Testis (tissue), 2 donors: ENCODE measurements at regions not wholly inside any gene's neighbourhood (a gene's known extent, or its start where the extent isn't known, plus 50 kb on each side); places are given as distances from the start of the nearest gene placed in this dataset.
"Not testable (repeated sequence)": the region's sequence is repeated elsewhere in the genome, so short reads cannot be mapped to it uniquely, and the experiment has no call there.

ENCODE experiments used
- DNase-seq: peaks from one replicate; pipeline ENCODE4 v3.0.0-alpha.2; 2019
- H3K27ac ChIP-seq, 2 donors: fragments of 200-600 bp; sonication (generic); one replicate each; pipeline ENCODE4 v1.5.1; 2019
- H3K27me3 ChIP-seq: fragments of 200-600 bp; sonication (generic); one replicate; pipeline ENCODE4 v1.5.1; 2019
- H3K36me3 ChIP-seq: fragments of 200-600 bp; sonication (generic); one replicate; pipeline ENCODE4 v1.5.1; 2017; ENCODE audit warnings: low read depth; ENCODE audit errors: missing control alignments
- H3K4me1 ChIP-seq: fragments of 200-600 bp; sonication (generic); one replicate; pipeline ENCODE4 v1.5.1; 2019
- H3K4me3 ChIP-seq, 2 donors: fragments of 200-600 bp; sonication (generic); one replicate each; pipeline ENCODE4 v1.5.1; 2017 to 2019
- H3K9me3 ChIP-seq: fragments of 200-600 bp; sonication (generic); one replicate; pipeline ENCODE4 v1.5.1; 2017
- CTCF ChIP-seq, 3 experiments: fragments of 450-650 bp in 2 of 3; fragments of 200-600 bp in 1 of 3; sonication (generic) in 1 of 3; IDR thresholded peaks; one replicate each; pipeline ENCODE4 v1.5.1; 2016 to 2019; ENCODE audit warnings: antibody characterized with exemption in 3 of 3, mild to moderate bottlenecking in 2 of 3, moderate library complexity in 1 of 3
- POLR2A ChIP-seq: fragments of 450-650 bp; IDR thresholded peaks from one replicate; pipeline ENCODE4 v1.6.1; 2017; ENCODE audit warnings: antibody characterized with exemption, mild to moderate bottlenecking, moderate library complexity
- WGBS, 2 donors: methylation state at CpG; one replicate each; pipeline ENCODE4 v1.1.5; 2018; 5-methylcytosine and 5-hydroxymethylcytosine counted together
- intact Hi-C: fragments of 100-400 bp; cut with DNase I; formaldehyde crosslinking; loops from one replicate; pipeline ENCODE4 v1.15.1; 2023; ENCODE audit warnings: low total_unique reads

- peaks cover 7% of the 10 kb centered on the region for H3K4me1 ChIP-seq
- no peak overlapping the region for H3K4me3 ChIP-seq
- no peak overlapping the region for H3K27ac ChIP-seq
- TF ChIP-seq POLR2A, result no peak
- TF ChIP-seq CTCF (IDR thresholded peaks at IDR 0.05), result no peak
- H3K9me3 ChIP-seq, result no peaks in the 10 kb centered on the region
- DNase-seq, result no peak
- H3K36me3 ChIP-seq, result no peaks in the 10 kb centered on the region
- intact Hi-C loops, result no loop called here
- WGBS, 2 donors, result 72 to 76% methylated on average over 6 of the region's 6 CpGs
- H3K27me3 ChIP-seq, result no peaks in the 10 kb centered on the region
These were observed 212.7 kb upstream of the FAM3C start for GRCh38 chr7:121608785-121609184.

DNA sequence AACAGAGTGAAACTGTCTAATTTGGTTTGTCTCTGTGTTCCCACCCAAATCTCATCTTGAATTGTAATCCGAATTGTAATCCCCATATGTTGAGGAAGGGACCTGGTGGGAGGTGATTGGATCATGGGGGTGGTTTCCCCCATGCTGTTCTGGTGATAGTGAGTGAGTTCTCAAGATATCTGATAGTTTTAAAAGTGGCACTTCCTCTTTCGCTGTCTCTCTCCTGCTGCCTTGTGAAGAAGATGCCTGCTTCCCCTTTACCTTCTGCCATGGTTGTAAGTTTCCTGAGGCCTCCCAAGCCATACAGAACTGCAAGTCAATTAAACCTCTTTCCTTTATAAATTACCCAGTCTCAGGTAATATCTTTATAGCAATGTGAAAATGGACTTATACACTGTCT is 212.1 kb upstream of the FAM3C start:
- WGBS, 2 donors, result 90 to 96% methylated on average over 2 of the region's 2 CpGs
- DNase-seq, H3K4me1 ChIP-seq, H3K27ac ChIP-seq, H3K27me3 ChIP-seq, intact Hi-C loops, H3K36me3 ChIP-seq, H3K9me3 ChIP-seq, H3K4me3 ChIP-seq: not testable (repeated sequence)

- WGBS, 2 donors, result 69 to 71% methylated on average over 3 of the region's 3 CpGs
- H3K27me3 ChIP-seq, result no peaks in the 10 kb centered on the region
- peak overlapping the region in 1 of 2 donors; percentile 68 for H3K27ac ChIP-seq
- no peaks in the 10 kb centered on the region for H3K36me3 ChIP-seq
- H3K4me3 ChIP-seq, result no peak overlapping the region
- TF ChIP-seq POLR2A, result no peak
- no peak for TF ChIP-seq CTCF (IDR thresholded peaks at IDR 0.05)
- no peaks in the 10 kb centered on the region for H3K9me3 ChIP-seq
- intact Hi-C loops, result no loop called here
- no peak for DNase-seq
- peaks cover 7% of the 10 kb centered on the region for H3K4me1 ChIP-seq
These were observed 209.2 kb upstream of the FAM3C start for GRCh38 chr7:121605317-121605680.

- H3K36me3 ChIP-seq, result no peaks in the 10 kb centered on the region
- TF ChIP-seq POLR2A (no peak), CTCF (IDR thresholded peaks at IDR 0.05) (no peak)
- 36 to 46% methylated on average over 2 of the region's 2 CpGs for WGBS, 2 donors
- peak overlapping the region in 1 of 2 donors; percentile 68 for H3K27ac ChIP-seq
- intact Hi-C loops, result no loop called here
- H3K9me3 ChIP-seq, result no peaks in the 10 kb centered on the region
- no peak for DNase-seq
- no peaks in the 10 kb centered on the region for H3K27me3 ChIP-seq
- H3K4me3 ChIP-seq, result no peak overlapping the region
- peaks cover 7% of the 10 kb centered on the region for H3K4me1 ChIP-seq
These were observed 208.7 kb upstream of the FAM3C start for GRCh38 chr7:121604627-121605316.

DNA sequence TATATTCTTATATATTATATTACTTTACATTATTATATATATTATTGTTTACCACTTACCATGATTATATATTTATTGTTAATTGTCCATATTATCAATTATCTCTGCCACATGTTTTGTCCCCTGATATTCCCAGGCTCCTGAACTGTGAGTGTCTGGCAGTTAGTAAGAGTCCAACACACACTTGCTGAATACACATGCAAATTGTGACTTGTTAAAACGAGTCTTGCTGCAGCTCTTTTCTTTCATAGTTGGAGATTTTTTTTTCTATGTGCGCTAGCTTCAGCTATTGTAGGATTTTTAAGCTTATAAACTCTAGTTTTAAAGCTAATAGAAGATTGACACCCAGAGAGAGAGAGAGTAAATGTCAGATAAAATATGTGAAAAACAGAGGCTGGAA is 207.8 kb upstream of the FAM3C start:
- Histone ChIP-seq H3K9me3 (no peaks in the 10 kb centered on the region), H3K4me3 (no peak overlapping the region), H3K4me1 (peaks cover 7% of the 10 kb centered on the region), H3K27me3 (no peaks in the 10 kb centered on the region), H3K36me3 (no peaks in the 10 kb centered on the region), H3K27ac (no peak overlapping the region)
- 51 to 54% methylated on average over 2 of the region's 2 CpGs for WGBS, 2 donors
- DNase-seq, result no peak
- TF ChIP-seq CTCF (IDR thresholded peaks at IDR 0.05) (no peak), POLR2A (no peak)
- intact Hi-C loops, result no loop called here
